ENCODE measurements at regions not wholly inside any gene's neighbourhood (a gene's known extent, or its start where the extent isn't known, plus 50 kb on each side); places are given as distances from the start of the nearest gene placed in this dataset.

GRCh38 chr15:20643024-20643770 is 101.6 kb upstream of the GOLGA6L6 start:
- WGBS (ENCODE audit: insufficient coverage, low coverage, missing lambda C conversion rate), result under 1% methylated on average over 5 of the region's 5 CpGs
- ChIA-PET POLR2A (interaction anchor here (1.3 kb wide), 1 partner anchor 28 kb away, joined by 3 read pairs; no protein-coding TSS in a partner anchor), CTCF (ENCODE audit: low intra/inter-chr PET ratio) (no interaction called here)

More at GRCh38 chr15:20643024-20643770, 101.6 kb upstream of the GOLGA6L6 start:
- DNase-seq (ENCODE audit: extremely low read depth in 1 of 4, low spot score in 3 of 4), result no peak
- TF ChIP-seq GATAD2A (IDR thresholded peaks at IDR 0.05) (no peak), LEF1 (IDR thresholded peaks at IDR 0.05) (no peak), PHB2 (IDR thresholded peaks at IDR 0.05; ENCODE audit: low read depth) (no peak), ARID1B (IDR thresholded peaks at IDR 0.05) (no peak), NR4A1 (CRISPR knock-in tag; IDR thresholded peaks at IDR 0.05) (no peak), NR4A1 (tag; IDR thresholded peaks at IDR 0.05) (no peak)
- TF ChIP-seq, protein P1, sequence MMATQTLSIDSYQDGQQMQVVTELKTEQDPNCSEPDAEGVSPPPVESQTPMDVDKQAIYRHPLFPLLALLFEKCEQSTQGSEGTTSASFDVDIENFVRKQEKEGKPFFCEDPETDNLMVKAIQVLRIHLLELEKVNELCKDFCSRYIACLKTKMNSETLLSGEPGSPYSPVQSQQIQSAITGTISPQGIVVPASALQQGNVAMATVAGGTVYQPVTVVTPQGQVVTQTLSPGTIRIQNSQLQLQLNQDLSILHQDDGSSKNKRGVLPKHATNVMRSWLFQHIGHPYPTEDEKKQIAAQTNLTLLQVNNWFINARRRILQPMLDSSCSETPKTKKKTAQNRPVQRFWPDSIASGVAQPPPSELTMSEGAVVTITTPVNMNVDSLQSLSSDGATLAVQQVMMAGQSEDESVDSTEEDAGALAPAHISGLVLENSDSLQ (IDR thresholded peaks at IDR 0.05), result no peak
- H3K27me3 ChIP-seq (ENCODE audit: control insufficient read depth in 2 of 2, insufficient read depth in 2 of 2, low read length in 2 of 2), result peaks cover 0 to 4% of the 10 kb centered on the region in 2 experiments; a peak in 1 of 5 replicates
- no peak overlapping the region for H3K27ac ChIP-seq (ENCODE audit: extremely low read depth, low read depth, low read length)
- H4K20me1 ChIP-seq (replicated peaks; ENCODE audit: control insufficient read depth, insufficient read depth, low read length), result no peaks in the 10 kb centered on the region
- H3K4me2 ChIP-seq (ENCODE audit: insufficient read depth, low read length), result no peak overlapping the region
- no peak for FAIRE-seq
- no peaks in the 10 kb centered on the region for H3K9me1 ChIP-seq (ENCODE audit: control insufficient read depth, insufficient read depth, low read length)
- BruUV-seq (replicated peaks), result no TSS peak
- in situ Hi-C loops (cut with MboI), result loop anchor here (5.0 to 10.0 kb wide), 2 partner anchors 422 to 1719 kb away; no protein-coding TSS in a partner anchor
- no peaks in the 10 kb centered on the region for H3K9me3 ChIP-seq (replicated peaks; ENCODE audit: control insufficient read depth, insufficient read depth, low read depth, low read length)
- H3K4me1 ChIP-seq (replicated peaks in 1 of 2; ENCODE audit: control insufficient read depth in 2 of 2, insufficient read depth in 2 of 2, low read length in 2 of 2), result no peaks in the 10 kb centered on the region
- no peak overlapping the region for H3K9ac ChIP-seq (ENCODE audit: insufficient read depth in 1 of 2, low read depth in 2 of 2, low read length in 2 of 2)
- H2AFZ ChIP-seq (ENCODE audit: low read depth, low read length), result no peak overlapping the region
- ATAC-seq, result no peak
- no peak overlapping the region for H3K4me3 ChIP-seq
- intact Hi-C loops (cut with micrococcal nuclease), result no loop called here
- no peaks in the 10 kb centered on the region for H3K36me3 ChIP-seq (ENCODE audit: control insufficient read depth, insufficient read depth, low read length)
- no peaks in the 10 kb centered on the region for H3K79me2 ChIP-seq (ENCODE audit: control insufficient read depth, insufficient read depth, low read length)
